Ammon's horn (tissue), 1 donor: ENCODE measurements at regions not wholly inside any gene's neighbourhood (a gene's known extent, or its start where the extent isn't known, plus 50 kb on each side); places are given as distances from the start of the nearest gene placed in this dataset.
"Not testable (repeated sequence)": the region's sequence is repeated elsewhere in the genome, so short reads cannot be mapped to it uniquely, and the experiment has no call there.

Experiments used
- DNase-seq: peaks from one replicate; pipeline ENCODE4 v3.0.0-alpha.2; 2016; ENCODE audit warnings: low spot score

DNA sequence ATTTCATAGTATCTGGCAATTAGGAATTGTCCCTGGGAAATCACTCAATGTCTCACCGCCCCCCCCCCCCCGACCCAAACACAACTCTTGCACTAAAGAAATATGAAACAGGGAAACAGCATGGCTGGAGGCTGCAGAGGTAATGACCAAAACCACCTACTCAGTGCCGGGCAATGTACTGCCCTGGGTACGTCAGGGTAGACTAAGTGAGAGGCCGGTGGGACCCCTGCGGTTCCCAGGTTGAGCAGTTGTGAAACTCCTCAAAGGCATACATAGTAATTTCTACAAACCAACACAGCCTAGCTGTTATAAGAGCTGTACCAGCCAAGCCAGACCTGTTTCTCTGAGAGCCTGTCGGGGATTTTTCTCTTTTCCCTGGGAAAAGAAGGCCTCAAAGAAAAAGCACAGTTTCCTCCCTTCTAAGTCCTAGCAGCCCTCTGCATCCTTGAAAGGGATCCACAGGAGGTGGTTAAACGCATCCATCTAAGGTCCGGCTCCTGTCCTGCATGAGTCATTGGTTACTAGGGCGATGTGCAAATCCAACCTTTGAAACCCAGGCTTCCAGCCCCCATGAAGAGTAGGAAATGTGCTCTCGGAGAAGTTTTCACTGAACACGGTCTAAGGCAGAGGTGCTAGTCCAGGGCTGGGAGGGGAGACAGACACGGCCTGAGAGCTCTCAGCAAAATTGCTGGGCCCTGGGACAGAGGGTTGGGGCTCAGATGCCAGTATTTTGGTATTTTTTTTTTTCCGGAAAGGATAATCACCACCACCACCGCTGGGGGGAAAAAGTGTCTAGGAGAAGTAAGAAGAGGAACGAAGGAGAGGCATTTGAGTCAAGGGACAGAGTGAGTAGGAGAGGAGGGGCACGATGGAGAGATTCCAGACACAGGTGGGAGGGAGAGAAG is 172.8 kb downstream of the ATP6V0E2 start:
- DNase-seq = not testable (repeated sequence)

DNA sequence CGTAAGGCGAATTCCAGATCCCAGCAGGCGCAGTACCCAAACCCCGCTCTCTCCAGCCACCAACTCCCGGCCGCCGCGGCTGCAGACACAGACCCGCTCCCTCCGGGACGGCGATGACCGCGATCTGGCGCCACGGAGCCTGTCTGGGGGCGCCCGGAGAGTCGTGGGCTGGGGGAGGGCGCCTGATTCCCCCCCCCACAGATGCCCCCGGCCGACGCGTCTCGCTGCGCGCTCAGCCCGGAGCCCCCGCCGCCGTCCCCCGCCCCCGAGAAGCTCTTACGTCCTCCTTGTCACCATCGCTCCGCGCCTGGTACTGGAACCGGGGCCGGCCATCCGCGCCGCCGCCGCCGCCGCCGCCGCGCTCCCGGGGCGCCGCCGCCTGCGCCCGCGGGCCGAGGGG is 173.6 kb downstream of the ATP6V0E2 start:
- peak; percentile 15 for DNase-seq

DNA sequence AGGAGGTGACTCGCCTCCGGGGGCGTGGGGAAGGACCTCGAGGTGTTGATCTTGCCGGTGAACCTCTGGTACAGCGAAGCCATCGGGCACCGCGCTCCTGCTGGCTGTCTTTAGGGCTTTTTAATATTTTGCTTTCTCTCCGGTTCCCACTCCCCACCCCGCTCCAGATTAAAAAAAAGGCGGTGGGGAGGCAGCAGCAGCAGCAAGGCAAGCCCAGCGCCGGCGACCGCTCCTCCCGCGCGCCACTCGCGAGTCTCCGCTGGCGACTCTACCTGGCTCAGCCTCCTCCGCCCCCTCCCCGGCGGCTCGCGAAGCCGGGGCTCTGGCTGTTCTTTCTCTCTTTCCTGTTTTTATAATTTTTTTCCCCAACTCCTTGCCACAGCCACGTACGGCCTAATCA is 174.0 kb downstream of the ATP6V0E2 start:
- DNase-seq = peak; percentile 16

DNA sequence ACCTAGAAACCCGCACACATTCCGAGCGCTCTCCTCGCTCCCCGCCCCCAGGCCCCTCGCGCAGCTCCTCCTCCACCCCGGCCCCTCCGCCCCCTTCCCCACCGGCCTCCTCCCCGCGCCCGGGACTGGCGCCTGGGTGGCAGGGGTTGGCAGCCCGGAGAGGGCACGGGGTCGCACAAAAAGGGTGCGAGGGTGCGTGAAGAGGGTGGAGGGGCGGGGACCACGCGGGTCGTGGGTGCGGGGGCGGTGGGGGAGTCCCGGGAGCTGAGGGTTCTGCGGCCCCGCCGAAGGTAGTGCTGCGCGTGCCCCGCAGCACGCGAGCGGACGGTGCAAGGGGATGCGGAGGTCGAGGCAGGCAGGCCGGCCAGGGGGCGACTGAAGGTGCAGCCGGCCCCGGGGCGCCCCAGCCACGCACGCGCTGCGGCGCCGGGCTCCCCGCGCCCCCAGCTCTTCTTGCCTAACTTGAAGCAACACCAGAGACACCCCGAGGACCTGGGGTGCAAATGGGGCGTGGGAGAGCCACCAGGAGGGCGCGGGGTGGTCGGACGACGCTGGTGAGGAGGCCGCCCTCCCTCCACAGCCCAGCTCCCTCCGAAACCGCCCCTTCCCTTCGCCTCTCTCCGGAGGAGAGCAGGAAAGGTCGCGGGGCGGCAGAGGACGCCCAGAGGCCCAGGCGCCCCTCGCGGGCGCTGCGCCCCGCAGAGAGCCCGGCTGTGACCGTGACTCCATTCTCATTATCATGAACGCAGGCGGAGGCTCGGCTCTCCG is 174.7 kb downstream of the ATP6V0E2 start:
- not testable (repeated sequence) for DNase-seq

DNA sequence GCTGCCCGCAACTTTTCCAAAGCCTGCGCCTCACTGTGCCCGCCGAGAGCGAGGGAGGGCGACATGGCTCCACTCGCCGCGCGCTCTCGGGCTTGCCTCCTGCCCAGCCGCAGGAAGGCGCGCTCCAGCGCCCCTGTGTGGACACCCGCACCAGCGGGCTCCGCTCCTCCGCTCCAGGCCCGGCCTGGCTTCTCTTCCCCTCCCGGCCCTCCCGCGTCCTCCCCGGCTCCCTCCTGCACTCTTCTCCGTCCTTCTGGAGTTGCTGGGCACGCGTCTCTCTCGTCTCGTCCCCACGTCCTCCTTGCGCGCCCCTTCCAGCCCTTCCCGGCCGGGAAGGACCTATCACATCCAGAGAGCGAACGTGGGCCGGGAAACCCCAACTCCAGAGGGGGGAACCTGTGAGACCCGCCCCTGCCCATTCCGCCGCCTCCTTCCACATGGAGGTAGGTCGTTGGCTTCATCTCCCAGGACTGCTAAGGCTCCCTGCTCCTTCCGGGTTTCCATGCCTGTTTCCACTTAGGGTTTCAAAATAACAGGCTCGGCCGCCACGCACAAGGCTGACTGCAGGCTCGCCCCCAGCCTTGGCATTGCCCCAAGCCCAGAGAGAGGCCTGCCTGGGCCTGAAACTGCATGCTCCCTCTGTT is 175.4 kb downstream of the ATP6V0E2 start:
- peak; percentile 49 for DNase-seq

DNA sequence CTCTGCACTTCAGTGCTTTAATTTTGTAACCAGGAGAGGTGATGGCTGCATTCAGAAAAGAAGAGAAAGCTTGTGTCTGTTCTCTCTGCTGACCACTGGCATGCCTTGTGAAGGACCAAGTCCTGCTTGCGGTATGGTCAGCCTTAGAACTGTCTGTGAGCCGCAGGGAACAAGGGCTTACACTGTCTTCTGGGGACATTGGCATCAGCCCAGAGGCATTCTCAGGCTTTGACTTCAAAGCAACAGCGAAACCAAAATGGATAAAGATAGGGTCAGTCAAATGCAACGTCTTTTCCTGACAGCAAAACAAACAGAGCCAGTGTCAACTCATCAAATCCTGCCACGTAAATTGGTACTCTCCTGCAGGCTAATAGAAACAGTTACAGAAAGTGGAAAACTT is 179.6 kb downstream of the ATP6V0E2 start:
- DNase-seq = not testable (repeated sequence)

DNA sequence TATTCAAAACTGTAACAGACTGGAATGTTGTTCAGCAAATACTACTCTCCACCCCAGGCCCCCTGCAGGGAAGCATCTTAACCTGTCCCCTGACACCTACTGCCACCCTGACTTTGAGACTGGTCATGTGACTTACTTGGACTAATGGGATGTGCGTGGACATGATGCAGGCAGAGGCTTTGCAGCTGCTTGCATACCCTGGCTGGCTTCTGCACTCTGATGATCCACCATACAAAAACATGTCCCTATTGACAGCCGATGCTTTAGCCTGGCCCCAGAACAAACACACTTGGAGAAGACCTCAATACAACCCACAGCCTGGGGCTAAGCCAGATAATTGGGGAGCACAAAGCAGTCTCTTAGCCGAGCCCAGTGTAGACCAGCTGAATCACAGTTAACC is 180.5 kb downstream of the ATP6V0E2 start:
- not testable (repeated sequence) for DNase-seq

DNA sequence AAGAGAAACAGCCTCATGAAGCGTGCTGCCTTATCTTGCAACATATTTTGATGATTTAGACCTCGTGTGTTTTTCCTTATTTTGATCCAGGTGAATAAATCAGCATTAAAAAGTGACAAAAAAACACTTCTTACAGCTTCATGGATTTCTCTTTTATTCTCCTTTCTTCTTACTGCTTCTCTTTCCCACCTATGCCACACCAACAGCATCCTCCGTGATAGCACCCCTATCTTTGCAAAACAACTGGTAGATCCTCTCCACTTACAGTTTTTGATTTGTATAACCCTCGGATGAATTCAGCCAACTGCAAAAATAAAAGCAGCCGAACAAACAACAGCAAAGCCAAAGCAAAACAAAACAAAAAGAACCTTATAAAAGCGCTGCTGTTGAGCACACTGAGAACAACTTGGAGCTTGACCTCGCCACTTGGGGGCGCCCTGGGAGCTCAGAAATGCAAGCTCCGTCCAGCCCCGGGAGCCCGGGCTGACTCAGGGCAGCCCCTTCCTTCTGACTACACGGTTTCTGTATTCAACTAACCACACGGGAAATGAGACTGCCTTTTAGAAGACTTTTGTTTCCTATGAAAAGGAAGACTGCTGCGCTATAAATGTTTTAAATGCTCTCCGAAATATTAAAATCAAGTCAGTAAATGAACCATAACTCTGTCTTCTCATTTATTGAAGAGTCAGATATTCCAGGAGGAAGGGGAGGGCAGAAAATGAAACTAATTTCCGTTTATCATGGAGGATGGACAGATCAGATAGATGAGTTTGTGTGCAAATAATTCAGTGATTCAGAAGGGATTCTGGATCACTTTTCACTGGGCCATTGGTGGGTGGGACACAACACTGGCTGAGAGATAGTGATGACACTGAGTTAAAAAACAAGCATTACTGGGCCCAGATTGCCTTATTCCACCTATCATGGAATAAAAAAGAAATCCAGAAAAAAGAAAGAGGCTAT is 186.8 kb downstream of the ATP6V0E2 start:
- not testable (repeated sequence) for DNase-seq

DNA sequence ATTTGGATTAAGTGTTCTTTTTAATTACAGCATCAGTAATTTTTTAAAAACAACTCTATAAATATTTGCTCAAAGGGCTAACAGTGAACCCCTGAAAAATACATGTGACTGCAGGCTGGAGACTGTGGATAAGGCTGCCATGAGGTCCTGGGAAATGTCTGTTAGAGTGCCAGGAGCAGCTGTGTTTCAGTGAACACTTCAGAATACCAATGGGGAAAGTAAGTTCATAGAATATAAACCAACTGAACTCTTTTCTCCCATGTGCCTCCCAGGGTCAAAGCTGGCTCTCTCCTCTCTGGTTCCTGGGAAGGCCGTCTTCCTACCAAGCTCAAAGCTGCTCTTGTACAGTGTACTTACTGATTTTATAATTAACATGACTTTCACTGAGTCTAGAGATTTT is 189.4 kb downstream of the ATP6V0E2 start:
- DNase-seq = peak; percentile 16

DNA sequence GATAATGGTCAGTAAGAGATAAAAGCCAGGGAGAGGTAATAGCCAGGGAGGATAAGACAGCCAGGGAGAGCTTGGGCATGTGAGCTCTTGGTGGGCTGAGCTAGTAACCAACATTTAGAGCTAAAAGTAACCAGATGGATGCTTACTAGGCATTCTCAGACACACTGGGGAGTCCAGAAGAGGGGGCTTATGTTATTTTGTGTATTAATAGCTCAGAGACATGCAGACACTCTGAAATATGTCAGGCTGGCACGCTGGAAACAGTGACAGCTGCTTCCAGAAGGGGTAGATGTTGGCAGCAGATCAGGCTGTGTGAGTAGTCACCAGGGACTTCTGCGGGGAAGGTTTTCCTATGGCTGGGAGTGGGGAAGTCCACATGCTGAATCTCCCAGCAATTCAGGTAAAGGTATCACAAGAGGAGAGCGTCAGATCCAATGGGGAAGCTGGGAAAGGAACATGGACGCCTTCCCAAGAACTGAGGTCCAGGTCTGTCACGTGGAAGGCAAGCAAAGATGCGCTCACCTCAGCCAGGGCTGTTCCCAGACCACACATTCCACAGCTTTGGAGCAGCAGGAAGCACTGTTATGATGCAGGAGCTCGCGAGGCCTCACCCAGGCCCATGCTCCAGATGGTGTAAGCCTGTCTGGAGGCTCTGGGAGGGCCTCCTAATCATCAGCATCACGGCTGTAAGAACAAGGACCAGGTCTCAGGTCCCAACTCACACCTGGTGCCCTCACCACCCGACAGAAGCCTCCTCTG is 196.0 kb downstream of the ATP6V0E2 start:
- not testable (repeated sequence) for DNase-seq

DNA sequence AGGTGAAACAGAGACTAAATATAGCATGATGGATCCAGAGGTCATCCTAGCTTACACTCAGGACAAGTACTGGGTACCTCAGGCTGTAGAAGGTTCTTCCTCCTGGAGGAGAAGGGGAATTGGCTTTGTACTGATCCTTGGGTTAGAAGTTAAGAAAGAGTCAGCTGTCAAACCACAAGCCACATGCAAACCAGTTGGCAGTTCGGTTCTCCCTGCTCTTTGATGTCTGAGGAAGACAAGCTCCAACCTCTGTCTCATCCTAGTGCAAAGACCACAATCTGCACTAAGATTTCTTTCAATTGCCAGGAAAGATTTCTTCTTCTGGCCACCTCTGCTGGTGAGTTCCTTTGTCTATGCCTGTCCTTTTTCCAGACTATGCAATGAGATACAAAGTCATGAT is 203.8 kb downstream of the ATP6V0E2 start:
- DNase-seq = not testable (repeated sequence)

DNA sequence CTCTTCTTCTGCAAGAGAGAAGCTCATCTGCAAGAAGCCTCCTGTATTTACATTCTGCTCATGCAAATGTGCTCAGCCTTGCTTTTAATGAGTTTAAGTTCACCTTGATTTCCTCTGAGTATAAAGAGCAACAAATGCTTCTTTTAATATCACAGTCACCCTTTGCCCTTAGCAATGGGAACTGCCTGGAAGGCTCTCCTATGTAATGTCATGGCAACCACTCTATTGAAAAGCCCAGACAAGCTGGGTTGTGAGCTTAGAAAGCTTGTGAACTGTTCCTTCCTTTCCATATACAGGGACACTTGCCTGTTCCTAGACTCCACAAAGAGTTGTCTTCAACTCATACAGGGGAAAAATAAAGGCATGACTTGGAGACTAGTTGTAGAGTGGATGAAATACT is 208.1 kb downstream of the ATP6V0E2 start:
- DNase-seq = not testable (repeated sequence)

DNA sequence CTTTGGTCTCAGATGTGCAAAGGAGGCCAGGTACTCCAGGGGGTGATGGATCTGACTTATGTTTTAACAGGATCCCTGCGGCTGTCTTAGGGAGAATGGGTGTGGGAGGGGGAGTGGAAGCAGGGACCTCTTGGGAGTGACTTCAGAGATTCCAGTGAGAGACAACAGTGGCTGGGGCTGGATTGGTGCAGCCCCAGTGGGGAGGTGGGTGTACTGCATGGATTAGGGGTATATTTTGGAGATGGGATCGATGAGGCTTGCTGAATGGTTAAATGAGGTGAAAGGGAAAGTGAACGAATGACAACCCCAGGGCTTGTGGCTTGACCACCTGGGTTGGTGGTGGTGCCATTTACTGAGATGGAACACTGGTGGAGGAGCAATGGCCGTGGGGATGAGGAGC is 211.0 kb downstream of the ATP6V0E2 start:
- DNase-seq = not testable (repeated sequence)

DNA sequence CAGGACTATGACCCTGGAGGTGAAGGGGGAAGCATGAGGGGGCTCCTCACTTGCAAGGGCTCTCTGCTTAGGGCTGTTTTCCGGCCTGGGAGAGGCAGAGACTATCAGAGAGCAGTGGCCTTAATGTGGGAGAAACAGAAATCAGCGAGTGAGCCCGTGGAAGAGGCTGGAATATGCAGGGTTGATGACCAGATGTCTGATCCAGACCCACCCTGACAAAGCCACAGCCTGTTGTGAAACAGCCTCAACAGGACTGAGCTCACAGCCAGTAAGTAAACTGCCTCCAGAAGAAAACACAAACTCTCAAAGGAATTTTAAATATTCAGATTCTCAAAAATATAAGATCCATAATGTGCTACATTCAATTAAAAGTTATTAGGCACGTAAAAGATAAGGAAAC is 213.7 kb downstream of the ATP6V0E2 start:
- DNase-seq = not testable (repeated sequence)

DNA sequence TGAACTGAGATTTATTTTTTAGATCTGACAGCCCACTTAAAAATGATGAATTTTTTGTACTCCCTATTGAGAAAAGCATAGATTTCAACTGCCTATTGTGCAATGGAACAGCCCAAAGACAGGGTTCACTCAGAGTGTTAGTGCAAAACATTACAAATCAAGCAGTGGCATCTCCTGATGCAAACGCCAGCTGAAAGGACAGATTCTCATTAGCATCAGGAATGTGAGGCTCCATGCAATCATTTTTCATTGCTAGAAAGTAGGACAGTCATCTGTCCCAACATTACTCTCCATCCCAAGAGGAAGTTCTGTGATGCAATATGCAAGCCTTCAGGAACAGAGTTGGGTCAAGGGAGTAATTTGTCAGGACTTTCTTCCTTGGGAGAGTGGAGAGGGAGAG is 215.4 kb downstream of the ATP6V0E2 start:
- not testable (repeated sequence) for DNase-seq

DNA sequence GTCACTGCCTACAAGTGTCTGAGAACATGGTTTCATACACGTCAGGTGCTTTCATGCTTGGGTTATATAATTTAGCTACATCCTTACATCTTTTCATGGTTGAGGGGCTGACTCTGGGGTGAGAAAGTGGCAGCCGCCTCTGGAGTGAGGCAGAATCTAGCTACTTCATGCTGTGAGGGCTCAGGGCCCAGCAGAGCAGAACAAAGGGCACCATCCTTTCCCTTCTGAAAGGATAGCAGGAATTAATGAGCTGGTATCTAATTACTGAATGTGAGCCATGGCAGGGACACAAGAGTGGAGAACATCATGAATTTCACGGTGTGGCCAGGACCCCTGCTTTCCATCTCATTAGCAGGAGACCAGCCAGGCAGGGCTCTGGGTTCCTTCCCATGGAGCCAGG is 217.0 kb downstream of the ATP6V0E2 start:
- DNase-seq = not testable (repeated sequence)

DNA sequence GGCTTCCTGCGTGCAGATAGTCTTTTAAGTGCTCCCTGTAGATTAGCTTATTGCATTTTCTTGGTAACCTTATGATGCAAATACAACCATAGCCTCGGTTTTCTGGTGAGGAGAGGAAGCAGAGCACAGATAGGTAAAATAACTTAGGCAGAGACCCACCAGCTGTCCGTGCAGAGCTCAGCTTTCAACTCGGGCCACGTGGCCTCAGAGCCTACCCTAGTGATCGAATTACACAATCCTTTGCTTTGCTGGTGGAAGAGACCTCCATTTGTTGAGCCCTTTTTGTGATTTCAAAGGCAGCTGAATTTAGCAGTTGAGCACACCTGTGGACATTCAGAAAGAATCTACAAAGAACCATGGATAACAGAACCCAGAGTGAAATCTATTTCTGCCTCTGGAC is 220.1 kb downstream of the ATP6V0E2 start:
- DNase-seq = not testable (repeated sequence)

DNA sequence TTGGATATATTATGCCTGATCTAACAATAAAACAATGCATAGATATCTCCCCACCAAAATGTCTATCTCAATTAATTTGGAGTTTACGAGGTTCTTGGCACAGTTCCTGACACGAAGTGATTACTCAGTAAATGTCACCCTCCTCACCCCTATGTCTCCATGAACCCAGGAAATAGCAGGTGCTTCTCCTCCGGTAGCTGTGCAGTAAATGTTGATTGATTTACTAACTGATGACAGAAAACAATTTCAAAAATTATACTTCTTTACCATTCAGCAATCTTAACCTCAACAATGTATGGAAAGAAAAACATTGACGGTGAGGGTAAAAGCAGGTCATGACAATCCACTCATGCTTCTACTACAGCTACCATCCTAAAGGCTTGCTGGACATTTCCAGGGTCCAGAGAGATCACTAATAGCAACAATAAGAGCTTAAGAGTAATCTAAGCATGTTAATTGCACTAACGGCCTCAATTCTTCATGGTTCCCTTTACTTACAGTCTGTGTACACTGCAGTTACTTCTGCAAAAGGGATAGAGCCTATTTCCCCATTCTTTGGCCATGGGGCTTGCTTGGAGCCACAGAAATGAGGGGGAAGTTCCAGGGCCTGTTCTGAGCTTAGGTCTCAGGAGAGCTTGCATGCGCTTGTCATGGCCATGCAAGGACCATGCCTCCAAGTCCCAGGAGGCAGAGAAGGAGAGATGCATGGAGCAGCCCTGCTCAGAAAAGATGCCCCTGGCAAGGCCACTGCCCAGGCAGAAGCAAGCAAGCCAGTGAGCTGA is 222.6 kb downstream of the ATP6V0E2 start:
- DNase-seq = peak; percentile 25

DNA sequence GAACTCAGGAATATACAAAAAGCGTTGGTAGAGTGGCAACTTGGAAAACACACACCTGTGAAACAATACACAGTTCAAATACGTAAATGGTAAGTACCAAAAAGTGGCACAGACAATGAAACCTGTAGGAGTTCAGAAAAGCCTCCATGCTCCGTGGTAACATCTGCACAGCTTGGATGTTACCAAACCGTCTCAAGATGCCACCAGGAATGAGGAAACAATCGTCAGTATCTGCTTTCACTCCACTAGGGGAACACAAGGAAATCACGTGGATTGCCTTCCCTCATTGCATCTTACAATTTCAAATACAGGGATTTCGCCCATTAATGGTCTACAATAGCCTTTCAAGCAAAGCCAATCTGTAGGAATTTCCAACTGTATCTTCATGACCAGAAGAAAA is 224.6 kb upstream of the LRRC61 start:
- not testable (repeated sequence) for DNase-seq

DNA sequence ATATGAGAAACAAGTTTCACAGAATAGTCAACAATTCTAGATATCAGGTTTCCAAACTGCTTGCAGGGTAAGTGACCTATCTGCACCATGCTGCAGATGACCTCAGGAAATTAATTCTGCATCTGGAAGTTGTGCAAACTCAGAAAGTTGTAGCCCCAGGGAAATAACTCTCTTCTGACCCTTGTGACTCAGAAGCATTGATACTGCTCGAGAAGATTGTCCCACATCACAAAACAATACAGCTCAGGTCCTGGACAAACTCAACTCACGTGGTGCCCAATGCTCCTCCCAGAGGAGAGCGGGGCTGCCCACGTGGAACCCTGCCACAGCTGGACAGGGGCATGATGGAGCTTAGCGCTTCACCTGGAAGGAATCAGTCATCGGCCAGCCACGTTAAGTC is 221.9 kb upstream of the LRRC61 start:
- DNase-seq = not testable (repeated sequence)
